GM21381 (cell line): ENCODE measurements at regions not wholly inside any gene's neighbourhood (a gene's known extent, or its start where the extent isn't known, plus 50 kb on each side); places are given as distances from the start of the nearest gene placed in this dataset.
"Not testable (repeated sequence)": the region's sequence is repeated elsewhere in the genome, so short reads cannot be mapped to it uniquely, and the experiment has no call there.

ENCODE experiments used
- ATAC-seq: cut with Tn5 transposase; IDR thresholded peaks from one replicate; pipeline ENCODE4 v1.9.1; 2021; ENCODE audit warnings: mild to moderate bottlenecking, moderate library complexity; ENCODE audit not compliant: unreplicated experiment

DNA sequence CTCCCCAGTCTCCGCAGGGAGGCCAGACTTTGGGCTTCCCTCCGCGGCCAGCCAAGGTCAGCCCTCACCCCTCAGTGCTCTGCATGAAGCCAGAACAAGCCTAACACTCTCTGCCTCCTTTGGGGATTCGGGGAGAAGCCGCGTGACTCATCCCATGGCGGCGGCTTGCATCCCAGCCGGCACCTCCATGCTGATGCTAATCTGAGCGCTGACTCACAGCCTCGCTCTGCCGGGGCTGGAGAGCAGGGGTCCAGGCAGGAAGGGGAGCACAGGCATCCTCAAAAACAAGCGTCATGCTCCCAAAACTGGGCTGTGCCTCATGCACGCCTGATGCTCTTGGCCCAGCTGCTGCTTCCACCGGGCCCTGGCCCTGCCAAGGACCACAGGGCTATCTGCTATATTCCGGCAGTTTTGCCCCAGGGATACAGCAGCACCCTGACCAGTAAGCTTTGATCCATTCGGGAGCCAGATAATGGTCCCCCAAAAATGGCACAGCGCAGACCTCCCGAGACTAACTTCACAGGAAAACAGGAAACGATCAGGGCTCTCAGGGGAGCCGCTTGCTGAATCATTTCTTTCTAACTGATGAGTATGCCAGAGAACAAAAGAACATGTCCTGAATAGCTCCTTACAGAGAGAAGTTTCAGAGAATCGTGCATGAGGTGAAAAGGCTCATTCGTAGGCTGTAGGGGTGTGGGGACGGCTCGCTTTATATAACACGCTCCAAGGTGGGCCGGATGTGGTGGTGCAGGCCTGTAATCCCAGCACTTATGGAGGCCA, 254.4 kb upstream of the USP9Y start:
- not testable (repeated sequence) for ATAC-seq

DNA sequence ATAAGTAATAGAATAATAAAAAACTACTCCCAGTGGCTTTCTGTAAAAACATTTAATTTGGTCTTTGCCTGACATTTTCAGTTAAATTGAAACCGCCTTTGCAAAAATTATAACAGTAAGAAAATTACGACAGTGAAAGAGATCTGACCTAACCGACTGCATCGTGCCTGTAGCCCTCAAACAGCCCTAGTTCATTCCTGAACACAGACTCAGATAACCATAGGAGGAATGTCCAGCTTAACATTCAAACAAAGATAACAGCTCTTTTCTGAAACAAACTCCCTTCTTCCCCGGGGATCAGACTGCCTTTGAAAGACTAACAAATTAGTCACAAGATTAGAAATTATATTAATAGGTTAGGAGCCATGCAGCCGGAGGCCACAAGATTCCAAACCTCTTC, 252.5 kb upstream of the USP9Y start:
- not testable (repeated sequence) for ATAC-seq

DNA sequence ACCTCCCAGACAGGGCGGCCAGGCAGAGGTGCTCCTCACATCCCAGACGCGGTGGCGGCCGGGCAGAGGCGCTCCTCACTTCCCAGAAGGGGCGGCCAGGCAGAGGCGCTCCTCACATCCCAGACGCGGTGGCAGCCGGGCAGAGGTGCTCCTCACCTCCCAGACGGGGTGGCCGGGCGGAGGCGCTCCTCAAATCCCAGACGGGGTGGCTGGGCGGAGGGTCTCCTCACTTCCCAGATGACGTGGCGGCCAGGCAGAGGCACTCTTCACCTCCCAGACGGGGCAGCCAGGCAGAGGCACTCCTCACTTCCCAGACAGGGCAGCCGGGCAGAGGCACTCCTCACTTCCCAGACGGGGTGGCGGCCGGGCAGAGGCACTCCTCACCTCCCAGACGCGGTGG, 247.7 kb upstream of the USP9Y start:
- not testable (repeated sequence) for ATAC-seq

DNA sequence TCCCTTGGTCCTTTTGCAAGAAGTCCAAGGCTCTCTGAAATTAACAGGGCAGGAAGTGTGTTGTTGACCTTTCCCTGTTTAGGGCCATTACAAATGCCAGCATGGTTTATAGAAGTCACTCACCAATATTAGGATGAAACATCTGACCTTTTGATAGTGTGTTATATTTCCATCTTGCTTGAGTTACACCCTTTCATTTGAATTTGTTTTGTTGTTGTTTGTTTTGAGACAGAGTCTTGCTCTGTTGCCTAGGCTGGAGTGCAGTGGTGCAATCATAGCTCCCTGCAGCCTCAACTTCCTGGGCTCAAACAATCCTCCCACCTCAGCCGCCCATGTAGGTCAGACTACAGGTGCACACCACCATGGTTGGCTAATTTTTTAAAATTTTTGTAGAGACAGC, 241.1 kb upstream of the USP9Y start:
- ATAC-seq: no peak

DNA sequence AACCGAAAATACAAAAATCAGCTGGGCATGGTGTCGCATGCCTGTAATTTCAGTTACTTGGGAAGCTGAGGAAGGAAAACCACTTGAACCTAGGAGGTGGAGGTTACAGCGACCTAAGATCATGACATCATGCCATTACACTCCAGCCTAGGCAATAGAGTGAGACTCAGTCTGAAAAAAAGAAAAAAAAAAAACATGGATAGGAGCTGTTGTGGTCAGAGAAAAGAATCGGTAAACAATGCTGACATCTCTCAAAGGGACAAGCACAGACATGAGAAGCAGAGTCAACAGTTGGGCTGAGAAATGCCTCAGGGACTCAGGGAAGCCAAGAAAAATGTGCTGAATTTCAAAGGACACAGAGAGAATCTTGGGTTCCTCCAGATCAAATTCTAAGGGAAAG, 236.9 kb upstream of the USP9Y start:
- no peak for ATAC-seq

DNA sequence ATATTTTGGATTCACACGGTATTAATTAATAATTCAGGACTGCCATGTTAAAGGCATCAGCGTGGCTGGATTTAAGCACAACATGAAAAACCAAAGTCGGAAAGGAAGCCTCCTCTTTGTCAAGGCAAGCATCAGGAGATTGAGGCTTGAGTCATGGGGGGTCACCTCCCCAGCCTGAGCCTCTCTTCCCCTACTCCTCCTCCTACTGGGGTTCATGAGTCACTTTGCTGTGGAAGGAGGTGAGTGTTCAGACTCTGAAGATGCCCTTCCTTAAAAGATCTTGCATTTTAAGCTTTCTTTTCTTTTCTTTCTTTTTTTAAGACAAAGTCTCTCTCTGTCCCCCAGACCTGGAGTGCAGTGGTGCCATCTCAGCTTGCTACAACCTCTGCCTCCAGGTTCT, 235.3 kb upstream of the USP9Y start:
- no peak for ATAC-seq

DNA sequence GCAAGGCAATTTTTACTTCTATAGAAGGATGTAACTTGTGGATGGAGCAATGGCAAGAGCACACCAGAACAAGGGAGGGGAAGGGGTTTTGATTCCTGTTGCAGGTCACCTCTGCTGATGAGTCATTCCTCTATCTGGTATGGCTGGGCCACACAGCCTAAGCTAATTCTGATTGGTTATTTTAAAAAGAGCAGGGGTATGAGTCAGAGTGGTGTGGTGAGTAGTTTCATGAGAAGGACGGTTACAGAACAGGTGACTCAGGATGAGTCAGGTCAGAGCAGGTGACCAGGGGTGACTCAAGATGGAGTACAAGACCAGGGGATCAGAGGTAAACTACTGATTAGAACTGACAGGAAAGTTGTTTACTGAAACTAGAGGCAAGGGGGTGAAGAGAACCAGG, 231.9 kb upstream of the USP9Y start:
- no peak for ATAC-seq

DNA sequence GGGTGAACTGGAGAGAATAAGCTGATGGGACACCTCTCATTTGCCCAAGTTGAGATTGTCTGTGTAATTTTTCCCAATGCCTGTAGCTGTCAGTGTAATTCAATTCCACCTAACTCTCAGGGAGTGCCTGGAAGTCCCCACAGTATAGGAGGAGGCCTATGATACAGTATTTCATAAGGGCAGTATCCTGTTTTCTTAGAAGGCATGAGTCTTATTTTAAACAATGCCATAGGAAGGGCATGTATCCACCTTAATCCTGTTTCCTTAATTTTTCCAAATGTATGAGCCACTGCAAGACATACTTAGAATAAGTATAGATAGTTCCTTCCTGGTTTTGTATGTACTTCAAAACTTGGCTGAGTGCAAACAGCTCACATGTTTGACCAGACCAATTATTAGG, 226.6 kb upstream of the USP9Y start:
- no peak for ATAC-seq

DNA sequence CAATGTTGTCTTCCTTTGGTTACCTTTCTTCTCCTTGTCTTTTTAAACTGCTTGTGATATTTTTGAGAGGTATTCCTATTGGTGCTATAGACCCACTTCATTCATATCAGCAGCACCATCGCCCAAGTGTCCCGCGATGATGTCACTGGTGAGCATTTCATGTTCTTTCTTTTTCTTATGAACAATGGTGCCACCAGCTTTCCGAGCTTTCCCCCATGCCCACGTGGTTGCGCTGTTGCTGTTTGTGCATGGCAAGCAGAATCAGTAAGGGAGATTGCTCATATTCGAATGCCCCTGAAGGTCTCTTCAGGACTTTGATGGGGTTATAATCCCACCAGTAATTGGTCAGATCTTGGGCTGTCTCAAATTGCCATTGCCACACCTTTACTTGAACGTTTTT, 221.6 kb upstream of the USP9Y start:
- no peak for ATAC-seq

DNA sequence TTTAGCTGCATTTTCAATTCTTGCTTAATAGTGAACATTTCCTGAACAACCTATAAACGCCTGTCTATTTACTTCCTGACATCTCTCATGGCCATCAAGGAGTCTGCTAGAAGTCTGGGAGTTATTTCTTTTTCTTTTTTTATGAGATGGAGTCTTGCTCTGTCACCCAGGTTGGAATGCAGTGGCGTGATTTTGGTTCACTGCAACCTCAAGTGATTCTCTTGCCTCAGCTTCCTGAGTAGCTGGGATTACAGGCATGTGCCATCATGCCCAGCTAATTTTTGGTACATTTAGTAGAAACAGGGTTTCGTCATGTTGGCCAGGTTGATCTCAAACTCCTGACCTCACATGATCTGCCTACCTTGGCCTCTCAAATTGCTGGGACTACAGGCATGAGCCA, 217.6 kb upstream of the USP9Y start:
- ATAC-seq: no peak

DNA sequence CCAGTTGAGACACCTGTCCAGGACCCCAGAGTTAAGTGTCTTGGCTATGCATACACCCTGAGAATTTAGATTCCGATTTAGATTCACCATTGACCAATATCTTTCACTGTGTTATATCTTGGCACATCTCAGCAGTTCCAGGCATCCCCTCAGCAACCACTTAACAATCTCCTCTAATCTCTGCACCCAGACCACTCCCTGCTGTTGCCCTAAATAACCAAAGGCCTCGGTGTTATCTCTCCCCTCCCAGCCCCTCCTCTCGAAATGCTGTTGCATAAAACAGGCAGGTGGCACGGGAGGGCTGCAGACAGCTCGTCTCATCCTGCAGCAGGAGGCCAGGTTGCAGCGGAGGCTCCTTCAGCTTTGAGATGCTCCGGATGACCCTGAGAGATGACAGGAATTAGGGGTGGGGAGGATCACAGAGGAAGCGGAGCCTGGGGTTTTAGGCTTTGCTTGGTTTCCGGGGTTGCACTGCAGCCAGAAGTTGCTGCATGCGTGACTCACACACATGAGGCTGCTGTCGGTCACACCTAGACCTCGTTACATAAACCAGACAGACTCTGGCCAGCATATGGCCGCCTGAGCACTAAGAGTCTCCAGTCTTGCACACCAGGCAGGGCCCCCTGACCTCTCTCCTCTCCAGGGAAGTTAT, 210.3 kb upstream of the USP9Y start:
- no peak for ATAC-seq

DNA sequence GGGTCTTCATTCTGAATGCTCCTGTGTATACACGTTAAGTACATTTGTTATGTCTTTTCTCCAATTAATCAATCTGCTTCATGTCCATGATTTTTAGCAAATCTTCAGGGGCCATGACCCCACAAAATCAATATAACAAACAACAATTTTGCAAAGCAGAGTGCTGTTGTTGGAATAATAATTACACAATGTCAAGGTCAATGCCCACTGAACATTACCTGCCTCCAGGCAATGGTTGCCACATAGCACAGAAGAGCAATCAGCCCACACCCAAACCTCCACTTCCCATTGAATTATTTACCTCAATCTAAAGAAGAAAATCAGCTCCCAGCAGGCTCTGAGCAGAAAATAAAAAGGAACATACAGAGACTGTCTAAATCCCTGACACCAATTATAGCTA, 208.8 kb upstream of the USP9Y start:
- ATAC-seq: no peak

DNA sequence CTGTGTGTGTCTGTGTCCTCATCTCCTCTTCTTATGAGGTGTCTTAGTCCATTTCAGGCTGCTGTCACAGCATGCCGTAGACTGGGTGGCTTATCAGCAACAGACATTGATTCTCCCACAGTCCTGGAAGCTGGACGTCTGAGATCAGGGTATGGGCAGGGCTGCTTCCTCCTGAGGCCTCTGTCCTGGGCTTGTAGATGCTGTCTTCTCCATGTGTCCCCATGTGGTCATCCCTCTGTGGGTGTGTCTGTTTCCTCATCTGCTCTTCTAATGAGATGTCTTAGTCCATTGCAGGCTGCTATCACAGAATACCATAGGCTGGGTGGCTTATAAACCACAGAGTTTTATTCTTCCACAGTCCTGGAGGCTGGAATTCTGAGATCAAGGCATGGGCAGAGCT, 205.0 kb upstream of the USP9Y start:
- no peak for ATAC-seq

DNA sequence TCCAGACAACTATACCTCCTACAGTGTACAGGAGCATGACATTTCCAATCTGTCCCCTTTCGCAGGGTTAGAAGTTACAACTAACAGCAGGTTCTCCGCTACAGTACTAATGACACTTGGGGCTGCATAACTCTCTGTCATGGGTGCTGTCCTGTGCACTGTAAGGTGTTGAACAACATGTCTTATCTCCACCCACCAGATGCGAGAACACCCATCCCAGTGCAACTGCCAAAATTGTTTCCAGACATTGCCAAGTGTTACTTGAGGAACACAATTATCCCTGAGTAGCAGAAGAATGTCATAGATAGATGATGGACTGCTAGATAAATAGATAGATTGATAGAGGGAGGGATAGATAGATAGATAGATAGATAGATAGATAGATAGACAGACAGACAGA, 200.9 kb upstream of the USP9Y start:
- no peak for ATAC-seq

DNA sequence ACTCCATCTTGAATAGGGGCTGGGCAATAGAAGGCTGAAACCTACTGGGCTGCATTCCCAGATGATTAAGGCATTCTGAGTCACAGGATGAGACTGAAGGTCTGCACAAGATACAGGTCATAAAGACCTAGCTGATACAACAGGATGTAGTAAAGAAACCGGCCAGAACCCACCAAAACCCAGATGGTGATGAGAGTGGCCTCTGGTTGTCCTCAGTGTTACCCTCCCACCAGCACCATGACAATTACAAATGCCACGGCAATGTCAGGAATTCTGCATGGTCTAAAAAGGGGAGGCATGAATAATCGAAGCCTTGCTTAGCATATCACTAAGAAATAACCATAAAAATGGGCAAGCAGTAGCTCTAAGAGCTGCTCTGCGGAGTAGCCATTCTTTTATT, 197.0 kb upstream of the USP9Y start:
- not testable (repeated sequence) for ATAC-seq

DNA sequence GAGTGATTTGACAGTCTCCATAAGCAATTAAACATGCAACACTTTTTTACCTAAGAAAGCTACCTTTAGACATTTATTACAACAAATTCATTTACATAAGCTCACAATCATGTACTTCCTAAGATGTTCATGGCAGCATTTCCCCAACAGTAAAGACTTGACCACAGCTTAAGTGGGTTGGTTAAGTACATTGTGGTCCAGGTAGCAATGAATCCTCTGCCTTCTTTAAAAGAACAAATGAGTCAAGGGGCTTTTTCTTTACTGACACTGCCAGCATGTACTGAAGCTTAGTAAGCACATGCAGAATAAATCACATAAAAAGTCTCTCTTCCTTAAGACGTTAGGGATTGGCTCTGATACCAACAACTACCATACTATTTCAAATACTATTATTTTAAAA, 183.7 kb upstream of the USP9Y start:
- ATAC-seq: no peak

DNA sequence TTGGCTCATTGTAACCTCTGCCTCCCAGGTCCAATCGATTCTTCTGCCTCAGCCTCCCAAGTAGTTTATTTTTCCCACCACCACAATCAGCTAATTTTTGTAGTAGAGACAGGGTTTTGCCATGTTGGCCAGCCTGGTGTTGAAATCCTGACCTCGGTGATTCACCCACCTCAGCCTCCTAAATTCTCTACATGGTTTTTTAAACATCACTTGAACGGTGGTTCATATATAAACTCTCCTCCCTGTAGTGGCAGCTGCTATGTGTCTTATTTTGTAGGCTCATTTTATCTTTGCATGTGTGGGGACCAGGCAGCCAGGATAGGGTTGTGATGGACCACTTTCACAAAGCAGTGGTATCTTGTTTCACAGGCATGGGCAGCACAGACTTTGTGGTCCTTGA, 175.8 kb upstream of the USP9Y start:
- ATAC-seq: no peak

DNA sequence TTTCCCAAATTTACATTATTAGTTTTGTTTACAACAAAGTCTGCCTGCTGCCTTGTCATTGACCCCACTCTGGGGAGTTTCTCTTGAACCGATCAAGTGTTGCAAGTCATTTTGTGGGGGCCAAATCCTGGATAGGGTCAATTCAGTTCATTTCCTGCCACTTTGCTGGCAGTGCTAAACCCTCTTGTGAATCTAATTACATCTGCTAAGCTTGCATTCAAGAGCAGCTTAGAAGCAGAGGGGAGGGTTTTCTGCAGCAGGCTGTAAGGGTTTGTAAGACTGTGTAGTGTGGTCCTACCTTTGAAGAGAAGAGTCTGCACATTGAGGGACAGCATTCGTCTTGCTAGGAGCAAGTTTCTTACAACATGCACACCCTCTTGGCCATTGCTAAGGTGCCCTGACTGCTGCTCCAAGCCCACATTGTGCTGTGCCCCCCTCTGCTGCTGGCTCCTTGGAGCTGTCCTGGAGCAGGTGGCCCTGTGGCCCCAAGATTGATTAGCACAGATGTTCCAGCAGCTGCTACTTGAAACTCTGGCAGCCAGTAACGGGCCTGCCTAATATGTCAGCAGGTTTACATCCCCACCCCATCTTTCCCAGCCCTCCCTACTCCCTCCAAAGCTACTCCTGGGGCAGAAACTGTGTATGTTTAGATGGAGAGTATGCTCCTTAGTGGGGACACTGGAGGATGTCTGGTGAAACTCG, 174.5 kb upstream of the USP9Y start:
- ATAC-seq: no peak

DNA sequence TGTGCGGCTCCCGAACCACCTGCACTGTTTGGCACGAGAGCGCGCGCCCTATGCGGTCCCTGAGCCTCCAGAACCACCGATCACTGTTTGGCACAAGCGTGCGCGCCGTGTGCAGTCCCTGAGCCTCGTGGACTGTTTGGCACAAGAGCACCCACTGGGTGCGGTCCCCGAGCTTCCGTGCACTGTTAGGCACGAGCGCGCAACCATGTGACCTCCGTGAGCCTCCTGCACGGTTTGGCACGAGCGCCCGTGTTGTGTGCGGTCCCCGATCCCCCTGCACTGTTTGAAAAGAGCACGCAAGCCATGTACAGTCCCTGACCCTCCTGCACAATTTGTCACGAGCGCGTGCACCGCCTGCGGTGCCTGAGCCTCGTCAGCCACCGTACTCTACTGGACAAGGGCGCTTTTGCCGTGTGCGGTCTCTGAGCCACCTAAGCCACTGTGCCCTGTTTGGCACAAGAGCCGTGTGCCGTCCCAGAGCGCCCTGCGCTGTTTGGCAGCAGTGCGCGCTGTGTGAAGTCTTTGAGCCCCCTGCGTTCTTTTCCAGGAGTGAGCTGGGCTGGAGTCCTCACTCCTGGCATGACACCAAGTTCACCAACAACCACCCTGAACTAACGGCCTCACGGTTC, 163.7 kb upstream of the USP9Y start:
- ATAC-seq: no peak

DNA sequence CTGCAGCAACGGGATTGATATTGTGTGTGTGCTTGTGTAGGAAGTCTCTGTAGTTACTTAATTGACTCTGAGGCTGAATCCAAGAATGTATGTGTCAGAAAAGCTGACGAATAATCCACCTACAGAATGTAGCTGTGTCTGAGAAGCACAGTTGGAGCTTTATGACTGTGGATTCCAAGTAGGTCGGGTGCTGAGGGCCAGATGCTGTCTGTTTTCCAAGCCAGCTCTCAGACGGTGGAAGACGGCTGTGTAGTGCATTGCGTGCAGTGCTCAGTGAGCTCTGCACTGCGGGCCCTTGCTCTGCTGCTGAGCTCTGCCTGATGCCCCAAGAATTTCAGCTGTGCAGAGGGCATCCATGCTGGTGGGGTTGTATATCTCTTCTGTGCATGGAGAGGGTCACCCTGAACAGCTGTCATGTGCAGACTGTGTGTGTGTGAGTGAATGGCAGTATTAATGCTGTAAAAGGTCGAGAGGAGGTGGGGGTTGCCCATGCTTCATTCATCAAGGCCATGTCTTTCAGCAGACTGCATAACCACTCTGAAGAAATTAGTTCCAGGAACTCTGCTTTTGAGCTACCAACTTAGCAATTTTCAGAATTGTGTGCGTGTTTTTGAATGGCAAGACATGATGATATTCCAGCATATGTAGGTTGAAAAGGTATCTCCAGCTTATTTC, 154.1 kb upstream of the USP9Y start:
- no peak for ATAC-seq
